Stimulated activated CD4-positive, alpha-beta T cell treated with anti-CD3 and anti-CD28 coated beads, Interleukin-15, amount 100 ng/mL, for 48 hours (primary cell): ENCODE measurements at regions not wholly inside any gene's neighbourhood (a gene's known extent, or its start where the extent isn't known, plus 50 kb on each side); places are given as distances from the start of the nearest gene placed in this dataset.
"Not testable (repeated sequence)": the region's sequence is repeated elsewhere in the genome, so short reads cannot be mapped to it uniquely, and the experiment has no call there.

Source experiments
- DNase-seq, 2 donors: peaks; one replicate each; pipeline ENCODE4 v3.0.0-alpha.2; 2020; ENCODE audit warnings: low read depth in 2 of 2

DNA sequence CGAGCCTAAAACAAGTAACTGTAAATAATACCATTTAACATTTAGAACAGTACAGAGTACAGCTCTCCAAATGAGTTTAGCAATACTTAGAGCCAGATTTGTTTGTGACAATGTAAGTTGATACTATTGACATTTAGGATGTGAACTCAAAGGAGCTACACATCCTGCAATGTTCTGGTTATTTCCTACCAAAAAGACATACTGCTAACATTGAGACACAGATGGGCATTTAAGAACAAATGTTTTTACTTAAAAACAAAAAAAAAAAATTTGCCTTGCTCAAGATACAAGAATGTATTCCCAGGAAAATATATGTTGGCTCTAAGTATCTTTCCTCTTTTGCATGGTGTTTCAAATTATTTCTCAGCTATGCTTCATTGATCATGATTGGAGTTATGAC, 1464.8 kb upstream of the PRMT6 start:
- DNase-seq, result no peak

DNA sequence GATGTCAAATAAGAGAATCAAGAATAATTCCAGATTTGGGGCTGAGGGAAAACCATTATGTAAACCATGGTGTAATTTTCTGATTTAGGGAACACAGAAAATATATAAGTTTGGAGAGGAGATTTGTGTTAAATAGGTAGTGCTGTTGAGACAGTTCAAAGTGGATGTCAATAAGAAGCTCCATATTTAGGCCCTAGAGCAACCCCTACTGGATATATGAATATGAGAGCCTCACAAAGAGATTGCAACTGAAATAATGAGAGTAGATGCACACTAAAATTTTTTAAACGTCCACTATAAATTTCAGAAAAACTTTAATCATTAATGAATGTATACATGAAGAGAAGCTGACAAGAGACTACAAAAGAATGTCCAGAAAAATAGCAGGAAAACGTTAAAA, 1447.8 kb upstream of the PRMT6 start:
- no peak for DNase-seq

DNA sequence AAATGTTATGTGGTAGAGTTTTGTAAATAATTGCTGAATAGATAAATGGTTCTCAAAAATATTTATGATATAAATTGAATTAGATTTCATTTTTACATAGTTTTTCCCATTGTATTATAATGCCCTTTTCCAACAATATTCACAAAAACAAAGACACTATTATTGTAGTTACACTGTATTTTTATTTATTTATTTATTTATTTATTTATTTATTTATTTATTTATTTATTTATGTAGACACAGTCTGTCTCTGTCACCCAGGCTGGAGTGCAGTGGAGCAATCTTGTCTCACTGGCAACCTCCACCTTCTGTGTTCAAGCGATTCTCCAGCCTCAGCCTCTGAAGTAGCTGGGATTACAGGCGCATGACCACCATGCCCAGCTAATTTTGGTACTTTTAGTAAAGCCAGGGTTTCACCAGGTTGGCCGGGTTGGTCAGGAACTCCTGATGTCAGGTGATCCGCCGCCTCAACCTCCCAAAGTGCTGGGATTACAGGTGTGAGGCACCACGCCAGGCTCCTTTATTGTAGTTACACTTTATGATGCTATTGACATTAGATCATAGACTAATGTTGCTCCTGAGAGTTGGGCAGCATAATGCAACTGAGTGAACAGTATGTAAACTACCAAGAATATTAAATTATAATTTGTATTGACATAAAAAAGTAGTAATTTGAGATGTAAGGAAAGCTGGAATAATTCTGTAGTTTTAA, 1430.0 kb upstream of the PRMT6 start:
- DNase-seq, result no peak

DNA sequence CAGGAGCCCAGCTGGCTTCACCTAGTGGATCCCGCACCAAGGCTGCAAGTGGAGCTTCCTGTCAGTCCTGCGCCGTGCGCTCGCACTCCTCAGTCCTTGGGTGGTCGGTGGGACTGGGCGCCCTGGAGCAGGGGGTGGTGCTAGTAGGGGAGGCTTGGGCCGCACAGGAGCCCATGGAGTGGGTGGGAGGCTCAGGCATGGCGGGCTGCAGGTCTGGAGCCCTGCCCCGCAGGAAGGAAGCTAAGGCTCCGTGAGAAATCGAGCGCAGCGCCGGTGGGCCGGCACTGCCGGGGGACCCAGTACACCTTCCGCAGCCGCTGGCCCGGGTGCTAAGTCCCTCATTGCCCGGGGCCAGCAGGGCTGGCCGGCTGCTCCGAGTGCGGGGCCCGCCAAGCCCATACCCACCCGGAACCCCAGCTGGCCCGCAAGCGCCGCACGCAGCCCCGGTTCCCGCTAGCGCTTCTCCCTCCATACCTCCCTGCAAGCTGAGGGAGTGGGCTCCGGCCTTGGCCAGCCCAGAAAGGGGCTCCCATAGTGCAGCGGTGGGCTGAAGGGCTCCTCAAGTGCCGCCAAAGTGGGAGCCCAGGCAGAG, 1425.2 kb upstream of the PRMT6 start:
- DNase-seq, result not testable (repeated sequence)

DNA sequence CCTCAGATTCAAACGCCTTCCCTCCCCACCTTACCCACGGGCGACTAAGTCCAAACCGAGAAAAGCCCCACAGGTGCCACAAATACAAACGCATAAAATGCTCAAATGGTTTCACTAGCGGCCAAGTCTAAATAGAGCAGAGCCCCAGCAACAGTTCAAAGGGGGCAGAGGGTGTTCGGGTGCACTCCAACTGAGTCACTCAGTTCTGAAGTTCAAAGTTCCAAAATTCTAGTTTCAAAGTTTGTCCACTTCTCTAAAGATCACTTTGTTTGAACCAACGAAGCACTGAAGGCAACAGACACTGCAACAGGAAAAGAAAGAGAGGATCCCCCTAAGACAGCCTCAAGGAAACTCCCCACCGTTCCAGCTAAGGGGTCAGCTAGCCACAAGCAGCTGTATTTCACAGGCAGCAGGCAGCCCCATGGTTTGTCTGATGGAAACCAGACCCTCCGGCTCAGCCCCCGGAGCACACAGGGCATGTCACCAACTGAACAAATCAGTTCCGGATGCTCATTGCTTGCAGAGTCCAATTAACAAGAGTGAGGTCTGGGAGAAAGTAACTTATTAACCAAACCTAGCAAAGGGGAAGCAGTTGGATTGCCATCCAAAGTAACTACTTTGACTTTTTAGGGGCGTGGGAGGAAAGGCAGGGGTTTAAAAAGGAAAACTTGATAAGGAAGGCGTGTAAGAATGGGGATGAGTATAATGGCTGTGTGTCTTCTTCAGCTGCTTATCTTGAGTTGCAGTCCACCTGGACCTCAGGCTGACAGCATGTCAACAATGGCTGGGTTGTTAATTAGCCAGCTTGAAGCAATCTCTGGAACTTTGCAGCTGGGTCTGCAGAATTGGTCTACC, 1423.9 kb upstream of the PRMT6 start:
- DNase-seq, result no peak

DNA sequence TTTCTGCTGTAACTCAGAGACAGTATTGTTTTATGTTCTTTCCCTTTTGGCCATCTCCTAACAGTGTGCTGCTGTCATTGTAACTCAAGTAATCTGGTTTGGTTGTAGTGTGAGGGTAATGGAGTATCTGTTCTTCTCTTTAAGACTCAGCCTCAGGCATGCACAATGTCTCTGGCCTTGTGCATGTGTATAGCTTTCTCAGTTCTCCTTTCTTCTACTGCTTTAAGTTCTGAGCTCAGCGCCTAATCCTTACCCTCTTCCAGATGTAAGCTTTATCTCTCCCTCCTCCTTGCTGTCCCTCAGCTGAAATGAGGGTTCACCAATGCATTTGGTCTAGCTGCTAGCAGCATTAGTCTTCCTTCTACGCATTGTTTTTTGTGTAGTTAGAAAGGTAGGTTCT, 1420.4 kb upstream of the PRMT6 start:
- no peak for DNase-seq

DNA sequence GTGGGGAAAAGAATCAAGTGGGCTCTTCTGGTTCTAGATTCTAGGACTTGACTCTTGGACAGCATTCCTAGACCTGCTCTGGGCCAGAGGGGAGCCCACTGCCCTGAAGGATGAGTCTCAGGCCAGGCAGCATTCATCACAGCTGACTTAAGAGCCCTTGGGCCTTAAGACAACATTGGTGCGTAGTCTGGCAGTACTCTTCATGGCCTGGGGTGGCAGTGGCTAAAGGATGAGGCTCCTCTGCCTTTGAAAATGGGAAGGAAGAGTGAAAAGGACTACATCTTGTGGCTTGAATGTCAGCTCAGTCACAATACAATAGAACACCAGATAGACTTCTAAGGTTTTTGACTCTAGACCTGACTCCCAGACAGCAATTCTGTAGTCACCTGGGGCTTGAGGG, 1415.1 kb upstream of the PRMT6 start:
- DNase-seq, result no peak

DNA sequence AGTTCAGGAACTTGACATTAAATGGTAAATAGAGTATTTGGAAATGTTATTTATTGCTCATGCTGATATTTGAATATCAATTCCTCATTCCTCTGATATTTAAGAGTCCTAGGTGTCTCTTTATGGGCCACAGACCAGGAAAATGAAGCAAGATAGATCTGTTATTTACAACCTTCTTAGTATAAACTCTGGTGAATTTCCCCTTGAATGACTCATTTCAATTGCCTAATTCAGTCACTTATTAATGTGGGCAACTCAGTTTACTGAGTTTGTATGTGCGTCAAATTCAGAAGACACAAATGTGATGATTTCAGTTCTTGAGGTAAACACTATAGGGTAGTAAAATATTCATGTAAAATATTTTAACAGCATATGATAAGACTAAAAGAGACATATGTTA, 1404.4 kb upstream of the PRMT6 start:
- DNase-seq, result no peak

DNA sequence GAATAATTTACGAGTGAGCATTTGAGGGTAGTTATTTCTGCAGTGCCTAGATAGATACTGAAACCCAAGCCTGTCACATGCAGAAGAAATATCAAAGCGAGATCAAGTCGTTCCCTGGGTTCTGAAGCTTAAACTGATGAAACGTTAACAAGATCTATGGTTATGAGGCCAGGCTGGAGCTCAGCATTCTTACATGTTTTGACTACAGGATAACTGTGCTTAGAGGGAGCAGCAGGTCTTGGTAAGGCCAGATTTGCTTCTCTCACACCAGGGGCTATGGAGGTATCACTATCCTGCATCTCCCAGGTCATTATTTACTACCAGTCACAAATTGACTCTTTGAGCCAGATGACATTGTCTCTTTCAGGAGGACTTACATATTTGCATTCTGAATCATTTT, 1401.4 kb upstream of the PRMT6 start:
- DNase-seq, result no peak

DNA sequence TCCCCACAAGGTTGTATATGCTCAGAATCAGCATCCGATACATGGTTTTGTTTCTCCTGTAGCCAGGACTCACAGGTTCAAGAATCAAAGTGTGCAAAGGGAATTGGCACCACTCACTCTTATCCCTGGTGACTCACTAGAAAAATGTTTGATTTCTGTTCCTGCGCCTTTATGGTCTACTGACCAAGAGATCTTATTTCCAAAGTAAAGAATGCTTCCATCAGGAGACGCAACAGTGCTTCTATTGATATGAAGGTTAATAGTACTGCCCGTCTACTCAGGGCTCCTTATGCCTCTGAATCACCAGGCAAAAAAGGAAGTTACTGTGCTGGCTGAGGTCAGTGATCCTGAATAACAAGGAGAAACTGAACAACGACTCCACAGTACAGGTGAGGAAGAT, 1392.0 kb upstream of the PRMT6 start:
- DNase-seq, result no peak

DNA sequence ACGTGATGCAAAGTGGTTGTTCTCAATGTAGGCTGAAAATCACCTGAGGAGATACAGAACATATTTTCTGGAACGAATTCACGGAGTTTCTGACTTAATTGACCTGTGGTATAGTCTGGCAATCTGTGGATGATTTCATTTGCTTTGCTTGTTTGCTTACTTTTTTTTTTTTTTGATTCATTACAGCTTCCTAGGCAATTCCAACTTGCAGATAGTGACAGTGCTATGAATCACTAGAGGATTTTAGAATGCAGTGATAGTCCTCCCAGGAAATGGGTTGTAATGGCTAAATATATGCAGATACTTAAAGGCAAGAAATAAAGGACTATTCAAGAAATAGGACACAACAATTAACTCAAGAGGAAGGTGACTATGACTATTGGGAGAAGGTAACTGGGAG, 1378.1 kb upstream of the PRMT6 start:
- no peak for DNase-seq

DNA sequence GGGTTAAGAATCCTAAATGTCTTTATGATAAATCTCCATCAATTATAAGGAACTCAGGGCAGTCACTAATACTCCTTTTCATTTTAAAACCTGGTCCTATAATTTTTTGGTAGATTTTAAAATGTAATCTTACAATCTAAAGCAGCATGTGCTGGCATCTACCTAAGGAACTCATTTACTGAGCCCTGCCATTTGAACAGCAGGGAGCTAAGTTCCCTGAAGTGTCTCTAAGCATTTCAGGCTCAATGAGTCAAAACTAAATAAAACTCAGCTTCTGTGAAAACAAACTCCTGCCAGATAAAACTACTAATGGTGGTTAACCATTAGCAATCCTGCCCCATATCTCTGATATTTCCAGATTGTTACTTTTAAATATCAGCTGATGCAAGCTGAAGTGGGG, 1371.8 kb upstream of the PRMT6 start:
- DNase-seq, result no peak

DNA sequence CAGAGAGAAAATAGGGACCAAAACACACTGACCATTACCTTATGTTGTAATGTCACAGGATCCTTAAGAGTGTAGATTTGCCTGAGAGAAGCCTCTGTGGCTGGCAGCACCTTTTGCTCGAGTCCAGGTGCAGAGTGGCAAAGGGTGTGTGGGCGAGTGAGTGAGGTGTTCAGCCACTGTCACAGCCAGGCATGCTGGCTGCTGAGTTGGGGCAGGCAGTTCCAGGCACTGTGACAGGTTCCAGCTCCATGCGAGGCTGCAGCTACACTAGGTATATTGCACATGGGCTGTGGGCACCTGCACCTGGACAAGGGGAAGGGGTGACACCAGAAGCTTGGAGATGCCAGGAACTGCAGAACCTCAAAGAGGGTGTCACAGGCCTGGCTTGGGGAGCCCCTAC, 1370.4 kb upstream of the PRMT6 start:
- no peak for DNase-seq

DNA sequence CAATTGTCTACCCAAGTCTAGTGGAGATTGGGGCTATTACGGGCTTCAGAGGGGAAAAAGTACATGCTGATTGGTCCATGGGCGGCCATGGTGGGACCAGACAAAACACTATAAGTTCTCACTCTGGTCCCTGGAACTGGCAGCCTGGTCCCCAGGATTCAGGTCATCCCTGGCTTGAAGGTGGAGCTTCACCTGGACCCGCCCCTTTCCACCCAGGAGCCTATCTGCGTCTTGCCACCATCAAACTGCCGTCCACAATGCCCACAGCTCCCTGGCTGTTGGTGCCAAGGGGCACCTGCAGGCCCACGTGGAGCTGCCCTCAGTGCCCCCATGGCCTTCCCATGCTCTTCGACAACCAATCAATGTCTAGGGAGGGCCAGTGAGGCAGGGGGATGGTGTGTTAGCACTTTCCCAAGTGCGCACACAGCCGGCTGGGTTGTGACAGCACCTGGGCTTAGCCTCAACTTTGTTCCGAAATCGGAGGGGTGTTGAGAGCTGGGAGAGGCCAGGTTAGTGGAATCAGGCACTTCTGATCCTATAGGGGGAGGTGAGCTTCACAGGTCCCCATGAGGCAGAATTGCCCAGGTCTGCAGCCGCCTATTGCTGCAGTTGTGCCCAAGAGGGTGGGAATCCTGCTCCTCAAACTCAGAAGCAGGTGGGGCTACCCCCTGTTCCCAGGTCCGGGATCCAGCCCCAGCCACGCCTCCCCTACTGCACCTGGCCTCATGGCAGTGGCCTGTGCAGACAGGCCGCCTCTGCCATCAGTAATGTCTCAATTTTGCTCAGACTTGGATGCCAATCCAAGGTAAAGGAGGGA, 1369.4 kb upstream of the PRMT6 start:
- DNase-seq, result no peak

DNA sequence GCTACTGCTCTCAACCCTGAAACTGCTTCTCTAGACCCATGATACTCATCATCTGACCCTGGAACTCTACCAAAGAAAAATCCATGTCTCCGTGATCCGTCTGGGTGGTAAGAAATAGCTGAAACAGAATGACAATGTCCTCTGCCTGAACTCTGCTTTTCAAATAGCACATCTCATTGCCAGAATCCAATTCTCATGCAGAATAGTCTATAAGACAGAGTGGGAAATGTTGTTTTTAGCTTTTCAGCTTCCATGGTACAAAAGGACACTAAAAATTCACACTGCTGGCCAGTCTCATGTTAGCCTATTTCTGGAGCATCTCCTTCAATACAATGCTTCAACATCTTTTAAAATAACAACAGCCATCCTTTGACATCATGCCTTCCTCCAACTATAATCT, 1355.8 kb upstream of the PRMT6 start:
- DNase-seq, result no peak

DNA sequence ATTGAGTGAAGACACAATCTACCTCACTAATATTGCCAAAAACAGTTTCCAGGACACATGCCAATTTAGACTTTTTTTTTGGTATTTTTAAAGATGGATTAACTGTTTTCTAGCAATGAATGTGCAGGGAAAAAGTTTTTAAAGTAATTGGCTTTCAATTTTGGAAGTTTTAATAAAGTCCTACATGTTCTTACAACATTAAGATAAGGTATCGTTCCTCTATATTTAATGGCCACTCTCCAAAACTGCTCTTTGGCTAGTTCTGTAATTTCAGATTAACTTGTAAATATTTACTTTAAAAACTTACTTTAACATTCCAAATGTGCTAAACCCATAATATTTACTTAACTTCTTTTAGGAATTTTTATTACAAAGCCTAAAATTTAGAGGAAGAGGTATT, 1332.2 kb upstream of the PRMT6 start:
- DNase-seq, result no peak

DNA sequence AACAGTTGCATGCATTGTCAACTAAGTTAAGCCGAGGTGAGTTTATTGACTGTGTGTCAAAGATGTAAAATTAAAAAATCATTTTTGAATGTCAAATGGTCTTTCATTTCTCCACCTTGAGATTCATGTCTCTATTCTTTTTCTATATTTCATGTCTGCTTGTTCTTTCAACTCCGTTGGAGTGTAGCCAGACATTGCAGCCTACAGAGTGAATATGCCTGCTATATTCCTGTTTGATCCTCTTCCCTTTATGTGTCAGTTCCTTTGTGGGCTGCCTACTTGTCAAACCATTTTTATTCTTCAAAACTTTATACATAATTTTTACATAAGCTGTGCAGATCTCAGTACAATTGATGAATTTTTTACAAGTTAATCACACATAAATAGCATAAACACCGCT, 1325.8 kb upstream of the PRMT6 start:
- no peak for DNase-seq

DNA sequence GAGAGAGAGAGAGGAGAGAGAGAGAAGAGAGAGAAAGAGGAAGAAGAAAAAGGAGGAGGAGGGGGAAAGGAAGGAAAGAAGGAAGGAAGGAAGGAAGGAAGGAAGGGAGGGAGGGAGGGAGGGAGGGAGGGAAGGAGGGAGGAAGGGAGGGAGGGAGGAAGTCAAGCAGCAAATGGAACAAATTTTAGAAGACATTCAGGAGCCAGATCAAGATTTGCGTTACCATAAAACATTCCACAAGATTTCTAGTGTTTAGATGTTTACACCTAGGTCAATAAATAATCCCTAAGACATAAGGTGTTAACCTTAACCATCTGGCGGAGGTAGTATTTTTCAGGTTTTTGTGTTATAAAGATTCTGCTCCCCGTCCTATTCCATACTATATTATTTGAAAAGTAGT, 1320.1 kb upstream of the PRMT6 start:
- no peak for DNase-seq

DNA sequence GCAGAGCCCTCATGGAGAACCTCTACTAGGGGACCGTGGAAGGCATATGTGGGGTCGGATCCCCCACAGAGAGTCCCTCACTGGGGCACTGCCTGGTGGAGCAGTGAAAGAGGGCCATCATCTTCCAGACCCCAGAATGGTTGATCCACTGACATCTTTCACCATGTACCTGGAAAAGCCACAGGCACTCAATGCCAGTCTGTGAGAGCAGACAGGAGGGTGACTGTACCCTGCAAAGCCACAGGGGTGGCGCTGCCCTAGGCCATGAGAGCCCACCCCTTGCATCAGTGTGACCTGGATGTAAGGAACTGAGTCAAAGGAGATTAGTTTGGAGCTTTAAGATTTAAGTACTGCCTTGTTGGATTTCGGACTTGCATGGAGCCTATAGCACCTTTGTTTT, 1276.7 kb upstream of the PRMT6 start:
- DNase-seq, result no peak

DNA sequence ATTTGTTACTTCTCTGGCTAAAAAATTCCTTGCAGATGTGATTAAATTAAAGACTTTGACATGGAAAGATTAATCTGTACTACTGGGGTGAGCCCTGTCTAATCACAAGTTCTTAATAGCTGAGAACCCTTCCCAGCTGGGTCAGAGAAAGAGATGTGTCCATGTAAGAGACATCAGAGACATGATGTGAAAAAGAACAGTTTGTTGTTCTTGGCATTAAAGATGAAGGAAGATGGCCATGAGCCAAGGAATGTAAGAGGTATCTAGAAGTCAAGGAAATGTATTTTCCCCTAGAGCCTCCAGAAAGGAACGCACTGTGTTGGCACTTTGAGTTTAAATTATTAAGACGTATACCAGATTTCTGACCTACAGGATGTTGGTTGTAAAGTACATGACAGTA, 1271.5 kb upstream of the PRMT6 start:
- DNase-seq, result no peak

DNA sequence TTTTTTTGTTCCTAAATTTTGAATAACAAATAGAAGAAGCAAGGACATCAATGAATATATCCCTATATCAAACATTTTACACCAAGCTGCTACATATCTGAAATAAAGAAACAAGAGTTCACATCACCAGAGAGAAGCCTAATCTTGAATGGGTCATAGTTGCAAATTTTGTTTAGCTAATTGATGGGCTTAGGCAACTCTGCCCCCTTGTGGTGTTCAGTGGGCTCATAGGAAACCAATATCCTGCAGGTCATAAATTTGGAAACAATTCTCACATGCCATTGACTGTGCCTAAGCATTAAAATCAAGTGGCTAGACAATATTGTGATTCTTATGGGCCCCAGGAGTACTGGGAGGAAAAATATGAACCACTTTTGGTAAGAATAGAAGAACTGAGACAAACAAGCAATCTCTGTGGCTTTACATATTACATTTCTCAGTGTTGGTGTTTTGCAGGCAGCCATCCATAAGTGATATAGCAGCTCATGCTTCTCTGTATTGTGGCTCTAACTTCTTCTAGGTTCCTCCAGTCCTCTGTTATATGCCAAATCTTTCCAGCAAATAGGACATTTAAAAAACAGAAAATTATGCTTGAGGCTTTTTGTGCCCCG, 1262.8 kb upstream of the PRMT6 start:
- peak in 1 of 2 donors; percentile 3 for DNase-seq

DNA sequence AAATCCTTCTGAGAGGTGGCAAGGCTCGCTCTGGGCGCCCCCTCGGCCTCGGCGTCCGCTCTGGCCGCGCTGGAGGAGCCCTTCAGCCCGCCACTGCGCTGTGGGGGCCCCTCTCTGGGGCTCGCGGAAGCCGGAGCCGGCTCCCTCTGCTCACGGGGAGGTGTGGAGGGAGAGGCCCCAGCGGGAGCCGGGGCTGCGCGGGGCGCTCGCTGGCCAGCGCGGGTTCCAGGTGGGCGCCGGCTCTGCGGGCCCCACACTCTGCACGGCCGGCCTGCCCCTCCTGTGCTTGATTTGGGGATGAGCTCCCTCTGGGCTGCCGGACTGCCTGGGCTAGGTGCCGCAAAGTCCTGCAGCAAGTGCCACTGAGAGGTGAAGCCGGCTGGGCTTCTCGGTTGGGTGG, 1260.7 kb upstream of the PRMT6 start:
- DNase-seq, result no peak
